NCI-H446 (cell line): ENCODE measurements at regions not wholly inside any gene's neighbourhood (a gene's known extent, or its start where the extent isn't known, plus 50 kb on each side); places are given as distances from the start of the nearest gene placed in this dataset.

Source experiments
- DNase-seq, 2 experiments: peaks; one replicate each; lab custom pipeline; 2025; lab: John Stamatoyannopoulos, UW

- no peak for DNase-seq
These were observed 309.8 kb upstream of the HAND2 start for GRCh38 chr4:173839865-173840264.

GRCh38 chr4:173837517-173837916 lies 307.5 kb upstream of the HAND2 start:
- DNase-seq, result no peak

GRCh38 chr4:173835903-173836302 lies 305.9 kb upstream of the HAND2 start:
- DNase-seq, result no peak

GRCh38 chr4:173834151-173834550 lies 304.1 kb upstream of the HAND2 start:
- DNase-seq, result no peak

GRCh38 chr4:173829565-173829964 lies 299.5 kb upstream of the HAND2 start:
- DNase-seq, result no peak

- no peak for DNase-seq
These were observed 297.7 kb upstream of the HAND2 start for GRCh38 chr4:173827707-173828106.

GRCh38 chr4:173821876-173822275 lies 291.8 kb upstream of the HAND2 start:
- no peak for DNase-seq

- DNase-seq, result no peak
These were observed 291.0 kb upstream of the HAND2 start for GRCh38 chr4:173821036-173821435.

GRCh38 chr4:173807347-173807746 lies 277.3 kb upstream of the HAND2 start:
- DNase-seq, result no peak

- no peak for DNase-seq
These were observed 275.9 kb upstream of the HAND2 start for GRCh38 chr4:173805884-173806283.

- DNase-seq, result no peak
These were observed 272.6 kb upstream of the HAND2 start for GRCh38 chr4:173802662-173803022.

- DNase-seq, result no peak
These were observed 272.0 kb upstream of the HAND2 start for GRCh38 chr4:173801876-173802661.

GRCh38 chr4:173801361-173801760 lies 271.3 kb upstream of the HAND2 start:
- DNase-seq, result no peak

GRCh38 chr4:173797296-173797695 lies 267.3 kb upstream of the HAND2 start:
- DNase-seq, result no peak

- DNase-seq, result no peak
These were observed 264.6 kb upstream of the HAND2 start for GRCh38 chr4:173794662-173795061.

GRCh38 chr4:173793937-173794510 lies 264.0 kb upstream of the HAND2 start:
- DNase-seq, result no peak

- DNase-seq, result no peak
These were observed 252.6 kb upstream of the HAND2 start for GRCh38 chr4:173782660-173783059.

- no peak for DNase-seq
These were observed 247.9 kb upstream of the HAND2 start for GRCh38 chr4:173777921-173778320.

- no peak for DNase-seq
These were observed 247.4 kb upstream of the HAND2 start for GRCh38 chr4:173777421-173777820.

- DNase-seq, result no peak
These were observed 239.5 kb upstream of the HAND2 start for GRCh38 chr4:173769568-173769967.

GRCh38 chr4:173767650-173768049 lies 237.6 kb upstream of the HAND2 start:
- no peak for DNase-seq

GRCh38 chr4:173766171-173766600 lies 236.2 kb upstream of the HAND2 start:
- no peak for DNase-seq

GRCh38 chr4:173765751-173766150 lies 235.7 kb upstream of the HAND2 start:
- DNase-seq, result no peak

- DNase-seq, result no peak
These were observed 233.4 kb upstream of the HAND2 start for GRCh38 chr4:173763389-173763788.
